GM21717 (cell line): ENCODE measurements at regions not wholly inside any gene's neighbourhood (a gene's known extent, or its start where the extent isn't known, plus 50 kb on each side); places are given as distances from the start of the nearest gene placed in this dataset.
"Not testable (repeated sequence)": the region's sequence is repeated elsewhere in the genome, so short reads cannot be mapped to it uniquely, and the experiment has no call there.

Source experiments
- ATAC-seq: cut with Tn5 transposase; IDR thresholded peaks from one replicate; pipeline ENCODE4 v1.9.1; 2021; ENCODE audit warnings: mild to moderate bottlenecking, moderate library complexity; ENCODE audit not compliant: unreplicated experiment

- no peak for ATAC-seq
These were observed 54.0 kb downstream of the RFPL4B start for GRCh38 chr6:112401083-112401482.

DNA sequence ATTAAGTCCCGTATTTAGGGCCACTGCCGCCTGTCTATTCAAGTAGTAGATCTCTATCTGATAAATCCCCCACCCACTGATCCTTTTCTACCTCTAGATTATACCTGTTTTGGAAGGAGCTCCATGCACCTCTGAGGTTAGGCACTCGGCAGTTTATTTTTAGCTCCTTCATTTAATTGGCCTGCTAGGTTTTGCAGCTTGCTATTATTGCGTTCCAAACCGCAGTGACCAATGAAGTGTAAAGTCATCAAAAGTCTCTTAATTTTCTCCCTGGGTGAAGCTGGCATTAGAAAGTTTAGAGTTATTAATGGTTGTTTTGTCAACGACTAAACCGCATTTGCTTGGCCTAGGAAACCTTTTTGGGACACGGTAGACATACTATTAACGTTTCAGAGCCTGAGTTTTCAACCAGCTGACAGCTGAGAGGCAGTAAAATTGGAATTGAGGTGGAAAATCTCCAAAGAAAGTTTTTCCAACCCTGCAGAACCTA, 60.0 kb downstream of the RFPL4B start:
- ATAC-seq: no peak

- ATAC-seq: no peak
These were observed 61.4 kb downstream of the RFPL4B start for GRCh38 chr6:112408522-112408921.

- no peak for ATAC-seq
These were observed 62.2 kb downstream of the RFPL4B start for GRCh38 chr6:112409311-112409710.

DNA sequence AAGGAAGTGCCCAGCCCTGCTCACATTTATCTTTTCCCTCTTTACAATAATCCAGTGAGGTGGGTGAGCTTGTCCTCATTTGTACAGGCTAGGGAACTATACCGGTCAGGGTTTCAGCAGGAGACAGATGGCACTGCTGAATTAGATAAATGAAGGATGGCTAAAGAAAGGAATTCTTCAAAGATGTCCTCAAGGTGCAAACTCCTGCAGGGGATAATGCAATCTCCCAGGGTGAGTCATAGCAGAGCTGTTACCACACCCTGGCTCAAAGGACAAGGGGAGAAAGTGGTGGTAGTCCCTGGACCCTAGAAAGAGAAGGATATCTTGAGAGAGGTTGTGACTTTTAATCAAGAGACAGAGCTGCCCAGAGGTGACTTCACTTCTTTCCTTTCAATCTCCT, 66.7 kb downstream of the RFPL4B start:
- no peak for ATAC-seq

GRCh38 chr6:112415366-112415765, 68.2 kb downstream of the RFPL4B start:
- no peak for ATAC-seq

GRCh38 chr6:112416866-112417265, 69.7 kb downstream of the RFPL4B start:
- ATAC-seq: no peak

GRCh38 chr6:112427011-112427410, 79.9 kb downstream of the RFPL4B start:
- not testable (repeated sequence) for ATAC-seq

DNA sequence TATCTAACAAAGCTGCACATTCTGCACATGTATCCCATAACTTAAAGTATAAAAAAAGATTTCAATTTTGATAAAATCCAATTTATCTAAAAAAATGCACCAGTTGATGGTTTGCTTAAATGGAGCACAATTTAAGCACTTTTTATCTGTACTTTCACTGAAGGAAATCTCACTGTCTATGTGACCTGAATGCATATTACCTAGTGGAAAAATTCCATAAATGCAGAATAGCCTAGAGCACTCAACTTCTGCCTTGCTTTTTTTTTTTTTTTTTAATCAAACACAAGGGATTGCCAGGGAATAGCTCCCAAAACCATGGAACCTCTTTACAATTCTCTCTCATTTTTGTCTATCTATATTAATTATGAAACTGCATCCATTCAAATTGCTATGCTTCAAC, 80.4 kb downstream of the RFPL4B start:
- no peak for ATAC-seq

DNA sequence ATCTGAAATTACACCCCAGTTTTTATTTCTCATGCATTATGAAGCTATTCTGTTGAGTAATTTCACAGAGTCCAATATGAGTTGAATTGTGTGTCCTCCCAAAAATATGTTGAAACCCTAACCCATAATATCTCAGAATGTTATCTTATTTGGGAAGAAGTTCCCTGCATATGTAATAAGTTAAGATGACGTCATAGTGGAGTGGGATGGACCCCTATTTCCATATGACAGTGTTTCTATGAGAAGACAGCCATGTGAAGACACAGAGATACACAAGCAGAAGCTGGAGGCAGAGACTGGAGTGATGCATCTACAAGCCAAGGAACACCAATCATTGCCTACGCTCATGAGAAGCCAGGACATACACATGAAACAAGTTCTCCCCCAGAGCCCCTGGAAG, 81.3 kb downstream of the RFPL4B start:
- no peak for ATAC-seq

DNA sequence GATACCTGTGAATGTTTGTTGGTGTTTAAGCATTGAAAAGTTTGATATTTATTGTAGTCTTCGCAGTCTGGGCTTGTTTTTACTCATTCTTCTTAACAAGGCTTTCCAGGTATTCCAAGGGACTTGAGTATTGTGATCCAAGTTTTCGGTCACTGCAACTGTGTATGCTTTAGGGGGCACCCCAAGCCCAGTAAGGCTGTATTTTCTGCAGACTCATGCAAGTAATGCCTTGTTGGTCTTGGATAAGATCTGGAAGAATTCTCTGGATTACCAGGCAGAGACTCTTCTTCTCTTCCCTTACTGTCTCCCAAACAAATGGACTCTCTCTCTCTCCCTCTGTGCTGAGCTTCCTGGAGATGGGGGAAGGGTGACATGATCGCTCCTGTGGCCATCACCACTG, 82.1 kb downstream of the RFPL4B start:
- ATAC-seq: no peak

GRCh38 chr6:112431803-112432202, 84.7 kb downstream of the RFPL4B start:
- no peak for ATAC-seq

GRCh38 chr6:112432853-112433252, 85.7 kb downstream of the RFPL4B start:
- no peak for ATAC-seq

- no peak for ATAC-seq
These were observed 86.3 kb downstream of the RFPL4B start for GRCh38 chr6:112433457-112433856.

DNA sequence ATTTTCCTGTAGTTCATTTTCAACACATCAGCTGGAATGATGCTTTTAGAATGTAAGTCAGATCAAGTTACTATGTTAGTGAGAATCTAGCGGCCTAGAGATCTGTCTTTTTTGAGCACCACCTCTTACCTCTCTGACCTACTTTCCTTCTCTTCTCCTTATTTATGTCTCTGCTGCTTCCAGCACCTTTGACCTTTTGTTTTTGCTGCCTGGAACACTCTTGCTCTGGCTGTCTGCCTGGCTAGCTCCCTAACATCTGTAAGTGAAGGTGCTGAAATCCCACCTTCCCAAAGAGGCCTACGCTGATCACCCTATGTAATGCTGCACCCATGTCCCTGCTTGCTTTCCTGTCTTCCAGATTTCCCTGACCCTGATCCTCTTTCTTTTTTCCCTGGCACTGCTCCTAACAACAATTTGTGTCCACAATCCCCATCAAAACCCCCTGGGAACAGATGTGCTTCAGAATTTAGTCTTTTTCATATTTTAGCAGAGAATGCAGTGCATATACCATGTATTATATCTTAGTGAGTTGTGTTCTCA, 87.8 kb downstream of the RFPL4B start:
- ATAC-seq: no peak

DNA sequence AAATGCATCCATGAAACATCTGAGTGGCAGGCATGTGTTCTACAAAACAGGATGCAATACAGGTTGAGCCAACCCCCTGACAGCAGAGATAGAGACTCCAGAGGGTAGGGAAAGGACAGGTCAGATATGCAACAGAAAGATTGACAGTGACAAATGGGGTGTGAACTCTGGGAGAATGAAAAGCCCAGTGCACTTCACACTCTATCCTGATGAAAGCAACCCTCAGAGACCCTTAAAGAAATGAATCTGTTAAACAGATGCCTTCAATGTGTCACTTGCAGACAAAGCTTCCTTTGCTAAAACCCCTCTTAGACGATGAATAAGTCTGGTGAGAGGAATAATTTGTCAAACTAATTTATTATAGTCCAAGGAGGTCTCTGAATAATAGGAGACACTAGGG, 89.9 kb downstream of the RFPL4B start:
- no peak for ATAC-seq

DNA sequence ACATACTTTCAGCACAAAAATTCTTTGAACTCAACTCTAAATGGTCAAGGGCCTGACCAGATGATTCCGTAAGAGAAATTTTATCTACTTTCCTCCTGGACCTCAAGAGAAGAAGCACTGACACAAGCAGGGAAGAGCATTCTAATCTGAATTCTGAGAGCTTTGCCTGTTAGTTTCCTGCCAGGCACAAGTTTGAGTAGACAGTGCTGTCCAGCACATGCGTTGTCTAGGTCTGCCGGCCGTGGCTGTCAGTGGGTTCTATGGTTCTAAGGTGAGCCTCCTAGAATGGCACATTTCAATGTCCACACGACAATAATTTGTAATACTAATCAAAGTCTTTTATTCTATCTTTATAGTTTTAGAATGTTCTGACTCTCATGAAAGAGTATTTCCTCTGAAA, 91.9 kb downstream of the RFPL4B start:
- ATAC-seq: no peak

- ATAC-seq: no peak
These were observed 92.3 kb downstream of the RFPL4B start for GRCh38 chr6:112439432-112439831.

- ATAC-seq: no peak
These were observed 94.5 kb downstream of the RFPL4B start for GRCh38 chr6:112441607-112442006.

DNA sequence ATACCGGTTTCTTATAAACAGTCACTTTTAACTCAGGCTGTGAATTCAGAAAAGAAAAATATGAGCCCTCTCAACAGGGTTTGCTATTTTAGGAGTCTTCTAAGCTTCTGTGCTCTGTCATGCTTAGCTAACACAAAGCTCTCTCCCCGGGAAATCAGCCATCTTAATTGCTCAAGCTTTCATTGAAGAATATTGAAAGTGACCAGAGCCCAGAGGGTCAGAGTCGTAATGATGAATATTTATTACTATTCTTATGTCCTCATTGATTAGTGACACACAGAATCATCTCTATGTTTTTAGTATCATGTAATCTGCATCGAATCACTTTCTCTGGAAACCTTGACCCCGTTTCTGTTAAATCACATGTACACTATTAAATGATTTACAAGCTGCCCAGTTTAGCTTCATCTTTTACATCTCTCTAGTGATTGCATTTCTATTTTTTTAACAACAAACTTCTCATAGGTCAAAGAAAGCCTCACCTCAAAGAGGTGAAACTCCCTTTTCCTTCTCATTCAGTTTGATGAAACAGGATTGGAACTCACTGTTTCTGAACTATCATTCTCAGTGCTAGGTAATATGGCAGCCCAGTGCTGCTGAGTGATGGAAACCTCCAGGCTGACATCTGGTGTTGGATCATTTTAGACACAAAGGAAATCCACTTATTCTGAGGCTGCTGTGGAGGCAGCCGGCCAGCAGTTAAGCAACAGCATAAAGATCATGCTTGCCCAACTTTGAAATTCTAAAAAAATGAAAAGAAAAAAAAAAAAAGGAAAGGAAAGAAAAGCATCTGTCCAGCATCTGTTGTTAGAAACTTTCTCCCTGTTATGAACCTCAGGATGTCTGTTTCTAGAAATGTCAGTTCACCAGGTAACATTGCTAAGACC, 96.3 kb downstream of the RFPL4B start:
- ATAC-seq: no peak

DNA sequence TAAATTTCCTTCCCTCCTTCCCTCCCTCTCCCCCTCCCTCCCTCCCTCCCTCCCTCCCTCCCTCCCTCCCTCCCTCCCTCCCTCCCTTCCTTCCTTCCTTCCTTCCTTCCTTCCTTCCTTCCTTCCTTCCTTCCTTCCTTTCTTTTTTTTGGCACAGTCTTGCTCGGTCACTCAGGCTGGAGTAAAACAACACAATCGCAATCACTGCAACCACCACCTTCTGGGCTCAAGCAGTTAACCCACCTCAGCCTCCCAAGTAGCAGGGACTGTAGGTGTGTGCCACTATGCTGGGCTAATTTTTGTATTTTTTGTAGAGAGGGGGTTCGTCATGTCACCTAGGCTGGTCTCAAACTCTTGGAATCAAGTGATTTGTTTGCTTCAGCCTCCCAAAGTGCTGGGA, 101.7 kb downstream of the RFPL4B start:
- not testable (repeated sequence) for ATAC-seq

DNA sequence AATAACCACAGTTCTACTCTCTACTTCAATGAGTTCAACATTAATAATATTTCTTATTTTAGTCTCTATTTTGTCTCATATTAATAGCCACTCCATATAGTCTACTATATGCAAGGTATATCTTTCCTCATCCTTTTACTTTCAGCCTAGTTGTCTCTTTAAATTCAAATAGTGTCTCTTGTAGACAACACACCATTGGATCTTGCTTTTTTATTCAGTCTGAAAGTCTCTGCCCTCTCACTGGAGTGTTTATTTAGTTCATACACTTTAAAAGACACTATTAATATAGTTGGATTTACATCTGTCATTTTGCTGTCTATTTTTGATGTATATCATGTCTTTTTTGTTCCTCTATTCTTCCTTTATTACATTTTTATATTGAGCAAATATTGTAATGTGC, 103.5 kb downstream of the RFPL4B start:
- no peak for ATAC-seq
